B cell (primary cell): ENCODE measurements at regions not wholly inside any gene's neighbourhood (a gene's known extent, or its start where the extent isn't known, plus 50 kb on each side); places are given as distances from the start of the nearest gene placed in this dataset.

Experiments
- ATAC-seq: fragments of 200-7000 bp; cut with Tn5 transposase; one replicate; pipeline ENCODE4 v1.10.0; 2021; ENCODE audit warnings: low read depth, mild to moderate bottlenecking, moderate number of reproducible peaks, moderate library complexity
- CTCF ChIA-PET: fragments of 350-600 bp; sonication (Branson Sonifier 250); formaldehyde crosslinking; loops from one replicate; lab custom pipeline; 2021; ENCODE audit warnings: antibody characterized with exemption, inconsistent platforms; lab: Charles Lee
- POLR2A ChIA-PET: fragments of 350-600 bp; sonication (Branson Sonifier 250); formaldehyde crosslinking; loops from one replicate; lab custom pipeline; 2021; ENCODE audit warnings: antibody characterized with exemption; lab: Charles Lee
- DNase-seq: peaks from one replicate; pipeline ENCODE4 v3.0.0; 2013
- H2AFZ ChIP-seq: 2 replicates; pipeline ENCODE4 v1.6.1; 2012; ENCODE audit warnings: mild to moderate bottlenecking, low read depth, low read length; ENCODE audit not compliant: insufficient read depth, poor library complexity, severe bottlenecking
- H3K27ac ChIP-seq, 2 donors: 1 replicate in 1 of 2; 2 replicates in 1 of 2; pipeline ENCODE4 v1.5.1; 2012 to 2013; ENCODE audit warnings: low read length in 2 of 2, mild to moderate bottlenecking in 2 of 2, moderate library complexity in 1 of 2
- H3K27me3 ChIP-seq, 4 experiments: fragments of 200-600 bp in 1 of 4; sonication (generic) in 1 of 4; replicated peaks in 1 of 4; 1 replicate in 2 of 4; 2 replicates in 2 of 4; pipeline versions ENCODE4 v1.6.1 to v1.7.0; 2013 to 2016; ENCODE audit warnings: low read length in 3 of 4, mild to moderate bottlenecking in 2 of 4, mixed read lengths in 1 of 4, moderate library complexity in 1 of 4; ENCODE audit not compliant: insufficient read depth in 4 of 4, control insufficient read depth in 3 of 4; ENCODE audit errors: control extremely low read depth in 1 of 4
- H3K36me3 ChIP-seq, 2 experiments: replicated peaks in 1 of 2; 1 replicate in 1 of 2; 2 replicates in 1 of 2; pipeline versions ENCODE4 v1.6.1 to v1.7.1; 2013; ENCODE audit warnings: low read length in 1 of 2; ENCODE audit not compliant: insufficient read depth in 2 of 2, control insufficient read depth in 1 of 2; ENCODE audit errors: control extremely low read depth in 1 of 2, extremely low read depth in 1 of 2
- H3K4me1 ChIP-seq, 2 donors: fragments of 200-600 bp in 1 of 2; sonication (generic) in 1 of 2; 1 replicate in 1 of 2; 2 replicates in 1 of 2; pipeline versions ENCODE4 v1.5.1 to v1.6.1; 2013 to 2017; ENCODE audit warnings: low read length in 2 of 2; ENCODE audit not compliant: control insufficient read depth in 2 of 2, insufficient read depth in 2 of 2
- H3K4me2 ChIP-seq: replicated peaks from 2 replicates; pipeline ENCODE3; 2012; ENCODE audit warnings: mild to moderate bottlenecking, low read depth, low read length; ENCODE audit not compliant: poor library complexity, severe bottlenecking
- H3K4me3 ChIP-seq, 5 experiments: fragments of 200-600 bp in 1 of 5; sonication (generic) in 1 of 5; 1 replicate in 3 of 5; 2 replicates in 2 of 5; pipeline versions ENCODE4 v1.5.1 to v1.7.0; 2011 to 2016; ENCODE audit warnings: low read length in 4 of 5, mild to moderate bottlenecking in 4 of 5, low read depth in 2 of 5, control low read depth in 1 of 5, moderate library complexity in 1 of 5; ENCODE audit not compliant: insufficient read depth in 1 of 5; ENCODE audit errors: control extremely low read depth in 1 of 5, extremely low read depth in 1 of 5
- H3K79me2 ChIP-seq: fragments of 200-600 bp; sonication (generic); one replicate; pipeline ENCODE4 v1.6.0; 2016; ENCODE audit warnings: low read length; ENCODE audit not compliant: control insufficient read depth, insufficient read depth
- H3K9ac ChIP-seq: fragments of 200-600 bp; sonication (generic); 2 replicates; pipeline ENCODE4 v1.6.1; 2017; ENCODE audit warnings: mild to moderate bottlenecking, low read length, moderate library complexity
- H3K9me3 ChIP-seq, 3 donors: one replicate each; pipeline versions ENCODE4 v1.6.1 to v1.7.1; 2013; ENCODE audit warnings: low read length in 2 of 3; ENCODE audit not compliant: control insufficient read depth in 2 of 3, insufficient read depth in 1 of 3; ENCODE audit errors: control extremely low read depth in 1 of 3
- H4K20me1 ChIP-seq: 2 replicates; pipeline ENCODE4 v1.6.0; 2012; ENCODE audit warnings: mild to moderate bottlenecking, low read length; ENCODE audit not compliant: insufficient read depth, control insufficient read depth, poor library complexity, severe bottlenecking
- H3K27ac Mint-ChIP-seq: one replicate; pipeline ENCODE4 v1.8.0; 2021; ENCODE audit warnings: mixed read lengths
- H3K27me3 Mint-ChIP-seq: one replicate; pipeline ENCODE4 v1.8.0; 2021; ENCODE audit warnings: mixed read lengths
- H3K4me1 Mint-ChIP-seq: one replicate; pipeline ENCODE4 v1.8.0; 2021; ENCODE audit warnings: mixed read lengths
- H3K4me3 Mint-ChIP-seq: one replicate; pipeline ENCODE4 v1.8.0; 2021; ENCODE audit warnings: mixed read lengths
- H3K9me3 Mint-ChIP-seq: one replicate; pipeline ENCODE4 v1.8.0; 2022; ENCODE audit warnings: mixed read lengths; ENCODE audit not compliant: insufficient read depth
- CTCF ChIP-seq: fragments of 200-600 bp; IDR thresholded peaks from one replicate; pipeline ENCODE4 v1.8.0; 2022; ENCODE audit warnings: antibody characterized with exemption, mild to moderate bottlenecking
- EZH2 ChIP-seq: IDR thresholded peaks from 2 replicates; pipeline ENCODE4 v1.6.1; 2012; ENCODE audit warnings: borderline replicate concordance, low read depth, mild to moderate bottlenecking, moderate library complexity, low read length; ENCODE audit not compliant: insufficient read depth, poor library complexity, severe bottlenecking
- WGBS: methylation state at CpG from one replicate; pipeline ENCODE4 v1.1.5; 2013; ENCODE audit warnings: missing lambda C conversion rate; ENCODE audit not compliant: insufficient coverage; 5-methylcytosine and 5-hydroxymethylcytosine counted together
- intact Hi-C: fragments of 100-400 bp; cut with micrococcal nuclease; formaldehyde crosslinking; loops from one replicate; pipeline ENCODE4 v1.10.0; 2022

GRCh38 chr12:131528144-131528543 is 182.7 kb upstream of the SFSWAP start:
- TF ChIP-seq EZH2 = no peak
- TF ChIP-seq CTCF = no peak
- Histone ChIP-seq H2AFZ (no peak overlapping the region), H3K4me3 (no peak overlapping the region), H3K36me3 (no peaks in the 10 kb centered on the region), H3K79me2 (no peaks in the 10 kb centered on the region), H4K20me1 (no peaks in the 10 kb centered on the region), H3K9ac (no peak overlapping the region), H3K4me2 (no peak overlapping the region), H3K27ac (no peak overlapping the region), H3K4me1 (no peaks in the 10 kb centered on the region), H3K9me3 (peaks cover 0 to 6% (median 0%) of the 10 kb centered on the region in 3 donors), H3K27me3 (no peaks in the 10 kb centered on the region)
- ChIA-PET CTCF (no interaction called here), POLR2A (no interaction called here)
- 100% methylated on average over 5 of the region's 11 CpGs for WGBS
- Mint-ChIP-seq H3K4me1 (no peaks in the 10 kb centered on the region), H3K4me3 (no peak overlapping the region), H3K27ac (no peak overlapping the region), H3K27me3 (peaks cover 14% of the 10 kb centered on the region), H3K9me3 (no peaks in the 10 kb centered on the region)
- DNase-seq (no peak), ATAC-seq (no peak)
- intact Hi-C loops = no loop called here

GRCh38 chr12:131528667-131529066 is 182.2 kb upstream of the SFSWAP start:
- no peaks in the 10 kb centered on the region for H3K36me3 ChIP-seq
- Mint-ChIP-seq H3K4me1 (no peaks in the 10 kb centered on the region), H3K9me3 (no peaks in the 10 kb centered on the region), H3K4me3 (no peak overlapping the region), H3K27me3 (peaks cover 14% of the 10 kb centered on the region), H3K27ac (no peak overlapping the region)
- ATAC-seq (no peak), DNase-seq (no peak)
- no peak overlapping the region for H3K27ac ChIP-seq
- POLR2A ChIA-PET = no interaction called here
- WGBS = 42% methylated on average over 5 of the region's 5 CpGs
- no peaks in the 10 kb centered on the region for H3K4me1 ChIP-seq
- no peaks in the 10 kb centered on the region for H3K27me3 ChIP-seq
- intact Hi-C loops = no loop called here
- H3K9me3 ChIP-seq = peaks cover 0 to 6% (median 0%) of the 10 kb centered on the region in 3 donors
- H3K4me2 ChIP-seq = no peak overlapping the region
- no peak overlapping the region for H3K4me3 ChIP-seq
- CTCF ChIA-PET = no interaction called here
- TF ChIP-seq CTCF = no peak
- no peak for TF ChIP-seq EZH2
- H4K20me1 ChIP-seq = no peaks in the 10 kb centered on the region
- H3K9ac ChIP-seq = no peak overlapping the region
- no peak overlapping the region for H2AFZ ChIP-seq
- no peaks in the 10 kb centered on the region for H3K79me2 ChIP-seq
